Lung (tissue), 11 donors: ENCODE measurements at regions not wholly inside any gene's neighbourhood (a gene's known extent, or its start where the extent isn't known, plus 50 kb on each side); places are given as distances from the start of the nearest gene placed in this dataset.
"Not testable (repeated sequence)": the region's sequence is repeated elsewhere in the genome, so short reads cannot be mapped to it uniquely, and the experiment has no call there.

Experiments used
- ATAC-seq: fragments of 200-7000 bp; cut with Tn5 transposase; one replicate; pipeline ENCODE4 v1.9.1; 2020; ENCODE audit warnings: moderate number of reproducible peaks; ENCODE audit not compliant: insufficient read depth, low FRiP score
- DNase-seq, 3 donors: peaks; one replicate each; pipeline ENCODE4 v3.0.0-alpha.2; 2013 to 2017
- H3K27ac ChIP-seq, 2 donors: one replicate each; pipeline ENCODE4 v1.5.1; 2013; ENCODE audit warnings: mild to moderate bottlenecking in 2 of 2, moderate library complexity in 2 of 2, control low read depth in 1 of 2, inconsistent platforms in 1 of 2, low read depth in 1 of 2, low read length in 1 of 2
- H3K27me3 ChIP-seq, 3 donors: one replicate each; pipeline ENCODE4 v1.5.1; 2013; ENCODE audit warnings: low read length in 2 of 3; ENCODE audit not compliant: control insufficient read depth in 3 of 3, insufficient read depth in 3 of 3
- H3K36me3 ChIP-seq, 4 donors: one replicate each; pipeline ENCODE4 v1.5.1; 2013; ENCODE audit warnings: low read length in 4 of 4, mild to moderate bottlenecking in 1 of 4, moderate library complexity in 1 of 4; ENCODE audit not compliant: control insufficient read depth in 4 of 4, insufficient read depth in 4 of 4
- H3K4me1 ChIP-seq, 5 donors: one replicate each; pipeline ENCODE4 v1.5.1; 2013; ENCODE audit warnings: low read length in 5 of 5, mild to moderate bottlenecking in 2 of 5, moderate library complexity in 1 of 5; ENCODE audit not compliant: control insufficient read depth in 5 of 5, insufficient read depth in 5 of 5
- H3K4me3 ChIP-seq: one replicate; pipeline ENCODE4 v1.5.1; 2013; ENCODE audit warnings: mild to moderate bottlenecking, control low read depth, moderate library complexity
- H3K9ac ChIP-seq, 2 donors: one replicate each; pipeline ENCODE4 v1.5.1; 2013; ENCODE audit warnings: low read length in 2 of 2, control low read depth in 1 of 2; ENCODE audit not compliant: insufficient read depth in 1 of 2
- H3K9me3 ChIP-seq, 4 donors: one replicate each; pipeline ENCODE4 v1.5.1; 2013; ENCODE audit warnings: low read length in 3 of 4, mild to moderate bottlenecking in 1 of 4, moderate library complexity in 1 of 4; ENCODE audit not compliant: control insufficient read depth in 4 of 4, insufficient read depth in 3 of 4
- CTCF ChIP-seq: IDR thresholded peaks from 2 replicates; pipeline ENCODE4 v1.5.1; 2012; ENCODE audit warnings: mild to moderate bottlenecking; ENCODE audit errors: control extremely low read depth, extremely low read depth
- WGBS, 2 donors: extraction: QIAGEN DNeasy Blood & Tissue Kit; methylation state at CpG; one replicate each; pipeline ENCODE4 v1.1.7; 2013; 5-methylcytosine and 5-hydroxymethylcytosine counted together
- donor health status: control.
- donor health status: control.
- donor health status: Bipolar disorder and iron deficiency.
- donor health status: healthy.
- donor health status: DM: yes; HTN: yes; CAD: no.

GRCh38 chr3:66836363-66837152, 161.5 kb upstream of the KBTBD8 start:
- DNase-seq (peak in 2 of 3 donors; percentile 38 to 39), ATAC-seq (no peak)
- Histone ChIP-seq H3K4me1 (no peaks in the 10 kb centered on the region), H3K27me3 (no peaks in the 10 kb centered on the region), H3K9ac (no peak overlapping the region), H3K9me3 (peaks cover 0 to 2% (median 0%) of the 10 kb centered on the region in 4 donors), H3K36me3 (no peaks in the 10 kb centered on the region), H3K4me3 (no peak overlapping the region), H3K27ac (no peak overlapping the region)
- WGBS, 2 donors: 79 to 86% methylated on average over 5 of the region's 5 CpGs
- no peak for TF ChIP-seq CTCF

- Histone ChIP-seq H3K4me1 (no peaks in the 10 kb centered on the region), H3K36me3 (no peaks in the 10 kb centered on the region), H3K27me3 (no peaks in the 10 kb centered on the region), H3K4me3 (no peak overlapping the region), H3K9me3 (peaks cover 0 to 1% (median 0%) of the 10 kb centered on the region in 4 donors), H3K9ac (no peak overlapping the region), H3K27ac (no peak overlapping the region)
- no peak for DNase-seq
- WGBS, 2 donors: 95 to 97% methylated on average over 8 of the region's 8 CpGs
- no peak for ATAC-seq
- TF ChIP-seq CTCF: no peak
Measured at GRCh38 chr3:66838704-66839103, 159.4 kb upstream of the KBTBD8 start.

DNA sequence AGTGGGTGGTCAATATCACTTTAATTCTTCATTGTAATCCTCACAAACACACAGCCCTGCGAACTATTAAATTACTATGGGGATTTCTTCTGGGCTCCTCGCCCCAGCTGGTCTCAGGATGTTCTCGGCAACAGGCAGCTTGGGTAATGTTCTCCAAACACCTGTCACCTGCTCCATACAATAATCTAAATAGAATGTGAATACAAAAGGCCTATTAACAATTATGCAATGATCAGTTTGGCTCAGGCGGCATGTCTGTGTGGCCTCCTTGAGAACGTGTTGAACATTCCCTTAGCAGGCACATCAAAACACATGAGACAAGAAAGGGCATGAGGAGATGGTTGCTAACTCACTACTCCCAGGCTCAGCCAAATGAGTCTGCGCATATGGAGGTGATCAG, 158.6 kb upstream of the KBTBD8 start:
- DNase-seq (no peak), ATAC-seq (no peak)
- no peak overlapping the region for H3K4me3 ChIP-seq
- H3K36me3 ChIP-seq: no peaks in the 10 kb centered on the region
- no peaks in the 10 kb centered on the region for H3K4me1 ChIP-seq
- no peaks in the 10 kb centered on the region for H3K27me3 ChIP-seq
- 89 to 94% methylated on average over 6 of the region's 6 CpGs for WGBS, 2 donors
- no peak overlapping the region for H3K9ac ChIP-seq
- H3K9me3 ChIP-seq: no peaks in the 10 kb centered on the region
- no peak overlapping the region for H3K27ac ChIP-seq
- no peak for TF ChIP-seq CTCF

DNA sequence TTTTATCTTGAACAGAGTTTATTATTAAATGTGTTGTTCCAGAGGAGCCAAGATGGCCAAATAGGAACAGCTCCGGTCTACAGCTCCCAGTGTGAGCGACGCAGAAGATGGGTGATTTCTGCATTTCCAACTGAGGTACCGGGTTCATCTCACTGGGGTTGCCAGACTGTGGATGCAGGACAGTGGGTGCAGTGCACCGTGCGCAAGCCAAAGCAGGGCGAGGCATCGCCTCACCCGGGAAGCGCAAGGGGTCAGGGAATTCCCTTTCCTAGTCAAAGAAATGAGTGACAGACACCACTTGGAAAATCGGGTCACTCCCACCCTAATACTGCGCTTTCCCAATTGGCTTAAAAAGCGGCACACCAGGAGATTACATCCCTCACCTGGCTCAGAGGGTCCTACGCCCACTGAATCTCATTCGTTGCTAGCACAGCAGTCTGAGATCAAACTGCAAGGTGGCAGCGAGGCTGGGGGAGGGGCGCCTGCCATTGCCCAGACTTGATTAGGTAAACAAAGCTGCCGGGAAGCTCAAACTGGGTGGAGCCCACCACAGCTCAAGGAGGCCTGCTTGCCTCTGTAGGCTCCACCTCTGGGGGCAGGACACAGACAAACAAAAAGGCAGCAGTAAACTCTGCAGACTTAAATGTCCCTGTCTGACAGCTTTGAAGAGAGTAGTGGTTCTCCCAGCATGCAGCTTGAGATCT, 155.2 kb upstream of the KBTBD8 start:
- not testable (repeated sequence) for ATAC-seq, H3K4me3 ChIP-seq, DNase-seq, H3K9me3 ChIP-seq, H3K36me3 ChIP-seq, H3K4me1 ChIP-seq, H3K27ac ChIP-seq, H3K9ac ChIP-seq, H3K27me3 ChIP-seq
- 85 to 88% methylated on average over 18 of the region's 18 CpGs for WGBS, 2 donors
